Tibial artery (tissue), 4 donors: ENCODE measurements at regions not wholly inside any gene's neighbourhood (a gene's known extent, or its start where the extent isn't known, plus 50 kb on each side); places are given as distances from the start of the nearest gene placed in this dataset.

Experiments used
- DNase-seq, 2 donors: peaks; one replicate each; pipeline ENCODE4 v3.0.0-alpha.2; 2019
- H3K27ac ChIP-seq, 2 donors: fragments of 200-600 bp; sonication (generic) in 1 of 2; 1 replicate in 1 of 2; 2 replicates in 1 of 2; pipeline ENCODE4 v1.5.1; 2018 to 2019; ENCODE audit warnings: mild to moderate bottlenecking in 1 of 2
- H3K27me3 ChIP-seq, 2 donors: fragments of 200-600 bp; sonication (generic) in 1 of 2; one replicate each; pipeline versions ENCODE4 v1.5.1 to v1.6.0; 2016 to 2019
- H3K36me3 ChIP-seq, 3 donors: fragments of 200-600 bp; sonication (generic) in 2 of 3; one replicate each; pipeline ENCODE4 v1.5.1; 2016 to 2019; ENCODE audit warnings: mild to moderate bottlenecking in 2 of 3
- H3K4me1 ChIP-seq, 4 donors: fragments of 200-600 bp; sonication (generic) in 2 of 4; 1 replicate in 3 of 4; 2 replicates in 1 of 4; pipeline ENCODE4 v1.5.1; 2016 to 2019
- H3K4me3 ChIP-seq, 2 donors: fragments of 200-600 bp; sonication (generic) in 1 of 2; 1 replicate in 1 of 2; 2 replicates in 1 of 2; pipeline ENCODE4 v1.5.1; 2018 to 2019; ENCODE audit warnings: mild to moderate bottlenecking in 2 of 2
- H3K9me3 ChIP-seq, 3 donors: fragments of 200-600 bp; sonication (generic) in 1 of 3; one replicate each; pipeline ENCODE4 v1.5.1; 2016 to 2019
- CTCF ChIP-seq, 2 experiments: fragments of 200-600 bp in 1 of 2; fragments of 450-650 bp in 1 of 2; IDR thresholded peaks; one replicate each; pipeline ENCODE4 v1.5.1; 2017 to 2019; ENCODE audit warnings: antibody characterized with exemption in 2 of 2, mild to moderate bottlenecking in 1 of 2, moderate library complexity in 1 of 2
- intact Hi-C: fragments of 100-400 bp; cut with DNase I; formaldehyde crosslinking; loops from one replicate; pipeline ENCODE4 v1.15.0; 2023; ENCODE audit warnings: low total_unique reads

DNA sequence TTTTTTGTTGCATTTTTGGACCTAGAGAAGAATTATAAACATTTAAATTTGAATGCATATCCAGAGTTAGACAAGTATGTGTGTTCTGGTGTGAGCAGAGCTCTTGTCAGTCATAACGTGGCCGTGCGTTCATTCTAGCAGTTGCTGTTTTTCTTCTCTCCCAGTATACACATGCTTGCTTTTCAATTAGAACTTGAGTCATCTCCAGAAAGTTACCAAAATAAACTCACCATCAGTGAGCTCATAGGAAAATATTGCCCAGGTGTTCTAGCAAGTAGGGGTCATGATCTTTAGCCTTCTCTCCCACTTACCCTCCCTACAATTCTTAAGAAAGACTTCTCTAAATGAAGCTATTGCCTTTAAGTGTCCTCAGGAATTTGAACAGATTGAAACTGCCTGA lies 247.5 kb upstream of the TUT7 start:
- intact Hi-C loops, result no loop called here
- no peaks in the 10 kb centered on the region for H3K9me3 ChIP-seq

DNA sequence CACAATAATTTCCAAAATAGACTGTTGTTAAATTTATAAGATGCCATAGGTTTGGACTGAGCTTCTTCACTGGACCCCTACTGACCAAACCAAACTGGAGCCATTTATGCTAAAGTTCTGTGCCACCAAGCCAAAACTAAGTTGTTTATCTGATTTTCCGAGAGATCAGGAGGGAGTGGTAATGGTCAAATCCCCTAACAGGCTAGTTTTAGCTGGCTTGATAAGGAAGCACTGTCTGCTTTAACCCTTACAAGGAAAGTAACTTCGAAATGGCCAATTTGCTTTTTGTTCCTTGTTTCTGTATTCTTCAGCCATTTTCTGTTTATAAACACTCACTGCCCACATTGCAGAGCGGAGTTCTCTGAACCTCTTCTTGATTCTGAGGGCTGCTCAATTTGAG lies 246.8 kb upstream of the TUT7 start:
- no peak for TF ChIP-seq CTCF (IDR thresholded peaks at IDR 0.05)
- no peak overlapping the region for H3K27ac ChIP-seq
- H3K27me3 ChIP-seq, result no peaks in the 10 kb centered on the region
- intact Hi-C loops, result no loop called here
- no peak for DNase-seq
- H3K9me3 ChIP-seq, result no peaks in the 10 kb centered on the region
- no peaks in the 10 kb centered on the region for H3K4me1 ChIP-seq
- H3K4me3 ChIP-seq, result no peak overlapping the region
- H3K36me3 ChIP-seq, result no peaks in the 10 kb centered on the region

More for the DNA sequence above, 247.5 kb upstream of the TUT7 start:
- Histone ChIP-seq H3K4me3 (no peak overlapping the region), H3K4me1 (no peaks in the 10 kb centered on the region), H3K27me3 (no peaks in the 10 kb centered on the region), H3K27ac (no peak overlapping the region), H3K36me3 (no peaks in the 10 kb centered on the region)
- DNase-seq, result no peak
- TF ChIP-seq CTCF (IDR thresholded peaks at IDR 0.05), result no peak

DNA sequence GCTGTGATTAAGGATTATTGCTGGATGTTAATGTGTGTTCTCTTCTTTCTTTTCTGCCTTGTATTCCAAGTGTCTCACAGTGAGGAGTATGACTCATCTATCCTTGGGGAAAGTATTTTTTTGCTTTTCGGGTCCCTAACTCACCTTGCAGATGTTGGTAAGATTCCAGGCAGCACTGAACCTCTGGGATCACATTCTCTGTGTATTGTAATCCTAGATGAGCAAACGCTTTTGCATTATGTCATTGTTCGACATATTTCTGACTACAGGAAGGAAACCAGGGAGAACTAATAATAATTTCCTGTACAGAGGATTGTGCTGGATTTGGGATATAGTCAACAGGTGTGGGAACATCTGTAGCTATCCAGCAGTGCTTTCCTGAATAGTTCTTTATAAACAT lies 246.1 kb upstream of the TUT7 start:
- no peaks in the 10 kb centered on the region for H3K4me1 ChIP-seq
- no peaks in the 10 kb centered on the region for H3K36me3 ChIP-seq
- intact Hi-C loops, result no loop called here
- no peak overlapping the region for H3K27ac ChIP-seq
- no peak for TF ChIP-seq CTCF (IDR thresholded peaks at IDR 0.05)
- H3K27me3 ChIP-seq, result no peaks in the 10 kb centered on the region
- DNase-seq, result no peak
- no peaks in the 10 kb centered on the region for H3K9me3 ChIP-seq
- H3K4me3 ChIP-seq, result no peak overlapping the region

DNA sequence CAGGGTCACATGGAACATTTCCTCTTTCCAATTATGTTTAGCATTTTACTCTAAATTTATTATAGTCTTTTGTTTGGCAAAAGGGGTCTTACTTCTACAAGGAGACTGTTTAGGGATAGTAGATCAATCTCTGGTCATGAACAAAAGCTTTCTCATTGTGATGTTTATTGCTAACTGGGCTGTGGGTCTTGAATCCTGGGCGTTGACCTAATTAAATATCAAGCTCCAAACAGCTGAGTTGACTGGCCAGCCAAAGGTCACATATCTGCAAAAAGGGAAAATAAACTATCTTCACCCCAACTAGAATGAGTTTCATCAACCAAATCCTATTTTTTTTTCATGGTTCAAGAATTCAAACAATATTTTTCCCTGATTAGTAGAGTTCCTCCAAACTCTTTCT lies 245.4 kb upstream of the TUT7 start:
- intact Hi-C loops, result no loop called here
- H3K9me3 ChIP-seq, result no peaks in the 10 kb centered on the region
- no peaks in the 10 kb centered on the region for H3K27me3 ChIP-seq
- no peaks in the 10 kb centered on the region for H3K36me3 ChIP-seq
- no peaks in the 10 kb centered on the region for H3K4me1 ChIP-seq
- H3K4me3 ChIP-seq, result no peak overlapping the region
- no peak for DNase-seq
- no peak overlapping the region for H3K27ac ChIP-seq
- no peak for TF ChIP-seq CTCF (IDR thresholded peaks at IDR 0.05)

GRCh38 chr9:86598411-86599239 lies 244.4 kb upstream of the TUT7 start:
- H3K27me3 ChIP-seq, result no peaks in the 10 kb centered on the region
- H3K27ac ChIP-seq, result no peak overlapping the region
- no peaks in the 10 kb centered on the region for H3K4me1 ChIP-seq
- DNase-seq, result no peak
- intact Hi-C loops, result no loop called here
- H3K4me3 ChIP-seq, result no peak overlapping the region
- H3K9me3 ChIP-seq, result no peaks in the 10 kb centered on the region
- no peaks in the 10 kb centered on the region for H3K36me3 ChIP-seq
- no peak for TF ChIP-seq CTCF (IDR thresholded peaks at IDR 0.05)
